ENCODE measurements at regions not wholly inside any gene's neighbourhood (a gene's known extent, or its start where the extent isn't known, plus 50 kb on each side); places are given as distances from the start of the nearest gene placed in this dataset.

DNA sequence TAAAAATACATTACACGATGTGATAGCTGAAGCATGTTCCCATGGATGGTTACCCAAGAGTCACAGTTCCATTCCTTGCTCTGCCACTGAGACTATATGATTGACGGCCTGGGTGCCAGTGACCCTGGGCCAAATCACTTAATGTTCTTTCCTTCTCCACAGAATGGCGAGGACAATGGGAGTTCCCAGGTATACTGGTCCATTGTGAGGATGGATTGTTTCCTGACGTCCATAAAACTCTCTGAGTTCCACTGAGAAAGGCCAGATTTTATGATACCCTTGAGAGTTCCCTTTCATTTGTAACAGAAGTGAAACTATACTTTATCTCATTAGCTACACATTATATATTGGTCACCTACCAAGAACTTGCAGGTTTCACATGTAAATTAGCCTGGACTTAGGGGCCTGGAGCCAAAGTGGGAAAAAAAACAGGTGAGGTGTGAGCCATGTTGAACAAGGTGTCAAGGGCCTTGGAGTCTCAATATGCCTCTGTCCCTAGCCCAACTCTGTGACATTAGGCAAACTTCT is 502.2 kb upstream of the DAB1 start:
- TF ChIP-seq EZH2phosphoT487 (IDR thresholded peaks at IDR 0.05; ENCODE audit: borderline replicate concordance, low read length) (no peak), EZH2 (IDR thresholded peaks at IDR 0.05; ENCODE audit: low read length, unreplicated experiment) (no peak)
- TF ChIP-seq, protein P1, sequence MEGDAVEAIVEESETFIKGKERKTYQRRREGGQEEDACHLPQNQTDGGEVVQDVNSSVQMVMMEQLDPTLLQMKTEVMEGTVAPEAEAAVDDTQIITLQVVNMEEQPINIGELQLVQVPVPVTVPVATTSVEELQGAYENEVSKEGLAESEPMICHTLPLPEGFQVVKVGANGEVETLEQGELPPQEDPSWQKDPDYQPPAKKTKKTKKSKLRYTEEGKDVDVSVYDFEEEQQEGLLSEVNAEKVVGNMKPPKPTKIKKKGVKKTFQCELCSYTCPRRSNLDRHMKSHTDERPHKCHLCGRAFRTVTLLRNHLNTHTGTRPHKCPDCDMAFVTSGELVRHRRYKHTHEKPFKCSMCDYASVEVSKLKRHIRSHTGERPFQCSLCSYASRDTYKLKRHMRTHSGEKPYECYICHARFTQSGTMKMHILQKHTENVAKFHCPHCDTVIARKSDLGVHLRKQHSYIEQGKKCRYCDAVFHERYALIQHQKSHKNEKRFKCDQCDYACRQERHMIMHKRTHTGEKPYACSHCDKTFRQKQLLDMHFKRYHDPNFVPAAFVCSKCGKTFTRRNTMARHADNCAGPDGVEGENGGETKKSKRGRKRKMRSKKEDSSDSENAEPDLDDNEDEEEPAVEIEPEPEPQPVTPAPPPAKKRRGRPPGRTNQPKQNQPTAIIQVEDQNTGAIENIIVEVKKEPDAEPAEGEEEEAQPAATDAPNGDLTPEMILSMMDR (conservative IDR thresholded peaks at IDR 0.05; ENCODE audit: low read depth, low read length) = no peak
- no peaks in the 10 kb centered on the region for H3K27me3 ChIP-seq (ENCODE audit: low read length)
- H2AFZ ChIP-seq (ENCODE audit: low read length) = no peak overlapping the region
- no peak overlapping the region for H3K27ac ChIP-seq (ENCODE audit: low read length)
- H3K9me2 ChIP-seq (replicated peaks; ENCODE audit: low read length) = no peaks in the 10 kb centered on the region
- H3K79me2 ChIP-seq (ENCODE audit: low read length) = no peaks in the 10 kb centered on the region
- intact Hi-C loops (cut with micrococcal nuclease) = no loop called here
- BruUV-seq (replicated peaks) = no TSS peak
- H3K4me3 ChIP-seq (ENCODE audit: low read length) = no peak overlapping the region
- no peak overlapping the region for H3K4me2 ChIP-seq (ENCODE audit: low read length)
- CTCF ChIA-PET = no interaction called here
- no peak for DNase-seq
- ATAC-seq = no peak
- no peaks in the 10 kb centered on the region for H3K4me1 ChIP-seq (ENCODE audit: insufficient read depth, low read length)
- H3K36me3 ChIP-seq (ENCODE audit: low read depth, low read length) = no peaks in the 10 kb centered on the region
- no peaks in the 10 kb centered on the region for H4K20me1 ChIP-seq (ENCODE audit: low read length)
- no peaks in the 10 kb centered on the region for H3K9me3 ChIP-seq (ENCODE audit: low read length)
- H3K9ac ChIP-seq (ENCODE audit: low read length) = no peak overlapping the region
- H3F3A ChIP-seq (ENCODE audit: low read length, unreplicated experiment) = no peaks in the 10 kb centered on the region
- POLR2A ChIA-PET (ENCODE audit: unreplicated experiment) = no interaction called here

DNA sequence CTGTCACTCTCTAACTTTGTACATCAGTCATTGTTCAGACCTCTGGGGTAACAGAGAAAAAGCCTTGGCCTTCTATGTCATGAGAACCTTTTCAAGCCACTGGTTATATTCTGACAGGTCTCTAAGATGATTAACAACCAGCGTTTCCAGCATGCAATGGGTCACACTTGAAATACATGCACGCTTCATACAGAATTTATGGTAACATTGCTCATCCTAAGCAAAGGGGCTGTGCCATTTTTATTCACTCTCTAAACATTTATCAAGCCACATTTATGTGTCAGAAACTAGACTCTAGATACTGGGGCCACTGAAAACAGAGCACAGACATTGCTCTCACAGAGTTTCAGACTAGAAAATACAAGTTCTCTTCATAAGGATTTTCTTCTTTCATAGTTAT is 501.4 kb upstream of the DAB1 start:
- Histone ChIP-seq H3K36me3 (ENCODE audit: low read depth, low read length) (no peaks in the 10 kb centered on the region), H3K4me3 (ENCODE audit: low read length) (no peak overlapping the region), H3K9ac (ENCODE audit: low read length) (no peak overlapping the region), H4K20me1 (ENCODE audit: low read length) (no peaks in the 10 kb centered on the region), H3K79me2 (ENCODE audit: low read length) (no peaks in the 10 kb centered on the region), H3K27ac (ENCODE audit: low read length) (no peak overlapping the region), H2AFZ (ENCODE audit: low read length) (no peak overlapping the region), H3K4me1 (ENCODE audit: insufficient read depth, low read length) (no peaks in the 10 kb centered on the region), H3K9me2 (replicated peaks; ENCODE audit: low read length) (no peaks in the 10 kb centered on the region), H3K9me3 (ENCODE audit: low read length) (no peaks in the 10 kb centered on the region), H3F3A (ENCODE audit: low read length, unreplicated experiment) (no peaks in the 10 kb centered on the region), H3K27me3 (ENCODE audit: low read length) (no peaks in the 10 kb centered on the region), H3K4me2 (ENCODE audit: low read length) (no peak overlapping the region)
- no TSS peak for BruUV-seq (replicated peaks)
- no peak for TF ChIP-seq EZH2 (IDR thresholded peaks at IDR 0.05; ENCODE audit: low read length, unreplicated experiment)
- TF ChIP-seq EZH2phosphoT487 (IDR thresholded peaks at IDR 0.05; ENCODE audit: borderline replicate concordance, low read length) = no peak
- TF ChIP-seq, protein P1 (conservative IDR thresholded peaks at IDR 0.05; ENCODE audit: low read depth, low read length) = no peak
- intact Hi-C loops (cut with micrococcal nuclease) = no loop called here
- ATAC-seq = no peak
- CTCF ChIA-PET = no interaction called here
- POLR2A ChIA-PET (ENCODE audit: unreplicated experiment) = no interaction called here
- no peak for DNase-seq

- ChIA-PET POLR2A (ENCODE audit: unreplicated experiment) (no interaction called here), CTCF (no interaction called here)
- H3K9me3 ChIP-seq (ENCODE audit: low read length) = no peaks in the 10 kb centered on the region
- no peaks in the 10 kb centered on the region for H3K79me2 ChIP-seq (ENCODE audit: low read length)
- no peak overlapping the region for H3K4me2 ChIP-seq (ENCODE audit: low read length)
- BruUV-seq (replicated peaks) = no TSS peak
- H3K4me1 ChIP-seq (ENCODE audit: insufficient read depth, low read length) = no peaks in the 10 kb centered on the region
- DNase-seq (no peak), ATAC-seq (no peak)
- H3K36me3 ChIP-seq (ENCODE audit: low read depth, low read length) = no peaks in the 10 kb centered on the region
- H3F3A ChIP-seq (ENCODE audit: low read length, unreplicated experiment) = no peaks in the 10 kb centered on the region
- intact Hi-C loops (cut with micrococcal nuclease) = no loop called here
- no peak overlapping the region for H2AFZ ChIP-seq (ENCODE audit: low read length)
- H3K27me3 ChIP-seq (ENCODE audit: low read length) = no peaks in the 10 kb centered on the region
- no peaks in the 10 kb centered on the region for H3K9me2 ChIP-seq (replicated peaks; ENCODE audit: low read length)
- H3K27ac ChIP-seq (ENCODE audit: low read length) = no peak overlapping the region
- H3K4me3 ChIP-seq (ENCODE audit: low read length) = no peak overlapping the region
- no peaks in the 10 kb centered on the region for H4K20me1 ChIP-seq (ENCODE audit: low read length)
- TF ChIP-seq EZH2 (IDR thresholded peaks at IDR 0.05; ENCODE audit: low read length, unreplicated experiment) (no peak), EZH2phosphoT487 (IDR thresholded peaks at IDR 0.05; ENCODE audit: borderline replicate concordance, low read length) (no peak)
- TF ChIP-seq, protein P1 (conservative IDR thresholded peaks at IDR 0.05; ENCODE audit: low read depth, low read length) = no peak
- no peak overlapping the region for H3K9ac ChIP-seq (ENCODE audit: low read length)
Measured at GRCh38 chr1:57922130-57922529, 498.3 kb upstream of the DAB1 start.

Data from PC-3 (cell line).